WTC11 (cell line): ENCODE measurements at regions not wholly inside any gene's neighbourhood (a gene's known extent, or its start where the extent isn't known, plus 50 kb on each side); places are given as distances from the start of the nearest gene placed in this dataset.

Experiments used
- ARID4B ChIP-seq: sonication (generic); formaldehyde crosslinking; IDR thresholded peaks from 2 replicates; pipeline ENCODE4 v1.8.0; 2023; ENCODE audit warnings: missing genetic modification reagents, mild to moderate bottlenecking, borderline replicate concordance
- ATF2 ChIP-seq: sonication (generic); formaldehyde crosslinking; IDR thresholded peaks from 2 replicates; pipeline ENCODE4 v1.8.1; 2022; ENCODE audit warnings: low read depth, missing genetic modification reagents, borderline replicate concordance
- CTCF ChIP-seq: fragments of 200-600 bp; IDR thresholded peaks from 2 replicates; pipeline ENCODE4 v1.8.0; 2022; ENCODE audit warnings: antibody characterized with exemption
- E2F1 ChIP-seq: sonication (generic); formaldehyde crosslinking; IDR thresholded peaks from 2 replicates; pipeline ENCODE4 v1.8.0; 2022; ENCODE audit warnings: mild to moderate bottlenecking, missing genetic modification reagents
- FOXJ3 ChIP-seq: sonication (generic); formaldehyde crosslinking; IDR thresholded peaks from 2 replicates; pipeline ENCODE4 v1.9.0; 2021; ENCODE audit warnings: missing genetic modification reagents, mild to moderate bottlenecking, borderline replicate concordance
- FOXP1 ChIP-seq: sonication (generic); formaldehyde crosslinking; IDR thresholded peaks from 2 replicates; pipeline ENCODE4 v1.8.0; 2022; ENCODE audit warnings: missing genetic modification reagents, mild to moderate bottlenecking, moderate library complexity, borderline replicate concordance
- JUN ChIP-seq: sonication (generic); formaldehyde crosslinking; IDR thresholded peaks from 2 replicates; pipeline ENCODE4 v1.8.0; 2023; ENCODE audit warnings: mild to moderate bottlenecking, missing genetic modification reagents
- MAX ChIP-seq: sonication (generic); formaldehyde crosslinking; IDR thresholded peaks from 2 replicates; pipeline ENCODE4 v1.8.0; 2022; ENCODE audit warnings: mild to moderate bottlenecking, missing genetic modification reagents
- MXD4 ChIP-seq: fragments of 250-450 bp; sonication (Bioruptor Pico); IDR thresholded peaks from 2 replicates; pipeline ENCODE4 v1.8.0; 2021; ENCODE audit warnings: mild to moderate bottlenecking, moderate library complexity, borderline replicate concordance
- SP1 ChIP-seq: sonication (generic); formaldehyde crosslinking; conservative IDR thresholded peaks from 2 replicates; pipeline ENCODE4 v1.8.1; 2022; ENCODE audit warnings: missing genetic modification reagents
- USF2 ChIP-seq: sonication (generic); formaldehyde crosslinking; IDR thresholded peaks from 2 replicates; pipeline ENCODE4 v1.8.1; 2023; ENCODE audit warnings: mild to moderate bottlenecking, missing genetic modification reagents, moderate library complexity
- ZNF121 ChIP-seq: sonication (generic); formaldehyde crosslinking; IDR thresholded peaks from 2 replicates; pipeline ENCODE4 v1.8.0; 2023; ENCODE audit warnings: missing genetic modification reagents
- ZNF317 ChIP-seq: sonication (generic); formaldehyde crosslinking; IDR thresholded peaks from 2 replicates; pipeline ENCODE4 v1.8.1; 2023; ENCODE audit warnings: low read depth, mild to moderate bottlenecking, moderate library complexity, missing genetic modification reagents, borderline replicate concordance
- ZNF512 ChIP-seq: sonication (generic); formaldehyde crosslinking; IDR thresholded peaks from 2 replicates; pipeline ENCODE4 v1.8.1; 2022; ENCODE audit warnings: missing genetic modification reagents, borderline replicate concordance

GRCh38 chr9:82109626-82110025 lies 121.1 kb downstream of the SPATA31D1 start:
- TF ChIP-seq ZNF317 (no peak), ZNF121 (CRISPR knock-in tag) (no peak), ZNF512 (CRISPR knock-in tag) (no peak), CTCF (no peak), JUN (CRISPR knock-in tag) (no peak), FOXJ3 (CRISPR knock-in tag) (no peak), USF2 (CRISPR knock-in tag) (no peak), MAX (CRISPR knock-in tag) (no peak), SP1 (CRISPR knock-in tag) (no peak), ATF2 (no peak), ARID4B (no peak), MXD4 (no peak), E2F1 (no peak), FOXP1 (CRISPR knock-in tag) (no peak)
